ENCODE measurements at regions not wholly inside any gene's neighbourhood (a gene's known extent, or its start where the extent isn't known, plus 50 kb on each side); places are given as distances from the start of the nearest gene placed in this dataset.

DNA sequence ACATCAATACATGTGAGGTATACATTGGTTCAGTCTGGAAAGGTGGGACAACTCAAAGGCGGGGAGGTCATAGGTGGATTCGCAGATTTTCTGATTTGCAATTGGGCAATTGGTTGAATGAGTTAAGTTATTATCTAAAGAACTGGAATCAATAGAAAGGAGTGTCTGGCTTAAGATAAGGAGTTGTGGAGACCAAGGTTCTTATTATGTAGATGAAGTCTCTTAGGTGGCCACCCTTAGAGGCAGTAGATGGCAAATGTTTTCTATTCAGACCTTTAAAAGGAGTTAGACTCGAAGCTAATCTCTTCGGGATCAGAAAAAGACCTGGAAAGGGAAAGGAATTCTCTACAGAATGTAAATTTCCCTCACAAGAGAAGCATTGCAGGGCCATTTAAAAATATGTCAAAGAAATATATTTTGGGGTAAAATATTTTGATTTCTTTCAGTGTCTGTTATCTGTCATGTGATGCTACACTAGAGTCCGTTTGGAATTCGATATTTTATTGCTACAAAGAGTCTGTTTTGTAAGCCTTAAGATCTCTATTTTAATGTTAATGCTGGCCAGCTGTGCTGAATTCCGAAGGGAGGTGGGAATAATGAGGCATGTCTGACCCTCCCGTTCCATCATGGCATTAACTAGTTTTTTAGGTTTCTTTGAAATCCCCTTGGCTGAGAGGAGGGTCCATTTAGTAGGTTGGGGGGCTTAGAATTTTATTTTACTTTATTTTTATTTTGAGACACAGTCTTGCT is 265.1 kb downstream of the PTPRU start:
- TF ChIP-seq CTCF (IDR thresholded peaks at IDR 0.05) (no peak), EZH2phosphoT487 (IDR thresholded peaks at IDR 0.05) (no peak), EZH2 (IDR thresholded peaks at IDR 0.05) (no peak)

All from neural progenitor cell (in vitro differentiated cells).